HuH-7.5 (cell line): ENCODE measurements at regions not wholly inside any gene's neighbourhood (a gene's known extent, or its start where the extent isn't known, plus 50 kb on each side); places are given as distances from the start of the nearest gene placed in this dataset.
"Not testable (repeated sequence)": the region's sequence is repeated elsewhere in the genome, so short reads cannot be mapped to it uniquely, and the experiment has no call there.

Experiments used
- DNase-seq: peaks from one replicate; pipeline ENCODE4 v3.0.0; 2011; ENCODE audit warnings: low spot score

DNA sequence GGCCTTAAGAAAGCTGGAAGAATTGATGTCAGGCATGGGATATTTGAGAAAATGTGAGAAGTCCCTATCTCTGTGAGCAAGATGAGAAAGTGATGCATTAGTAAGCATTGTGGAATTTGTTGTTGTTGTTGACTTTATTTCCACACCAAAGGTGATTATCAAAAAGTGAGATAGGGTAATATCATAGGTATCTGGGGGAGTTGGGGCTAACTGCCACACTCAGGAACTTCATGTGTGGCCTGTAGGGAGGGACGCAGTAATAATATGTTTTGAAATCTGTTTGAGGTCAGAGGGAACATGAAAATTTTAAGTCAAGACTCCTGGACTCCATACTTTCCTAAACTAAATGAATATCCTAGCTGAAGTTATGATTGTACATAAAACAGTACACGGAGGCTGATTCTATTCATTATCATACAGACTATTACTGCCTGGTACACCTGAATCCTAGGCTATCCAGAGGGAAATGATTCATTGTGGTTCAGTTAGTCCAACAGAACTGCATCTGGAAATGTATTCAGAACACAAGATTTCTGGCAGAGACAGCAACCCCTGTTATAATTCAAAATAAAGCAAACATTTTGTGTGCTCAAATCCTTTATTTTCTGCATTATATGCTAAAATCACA is 304.8 kb downstream of the CPS1 start:
- DNase-seq, result no peak

DNA sequence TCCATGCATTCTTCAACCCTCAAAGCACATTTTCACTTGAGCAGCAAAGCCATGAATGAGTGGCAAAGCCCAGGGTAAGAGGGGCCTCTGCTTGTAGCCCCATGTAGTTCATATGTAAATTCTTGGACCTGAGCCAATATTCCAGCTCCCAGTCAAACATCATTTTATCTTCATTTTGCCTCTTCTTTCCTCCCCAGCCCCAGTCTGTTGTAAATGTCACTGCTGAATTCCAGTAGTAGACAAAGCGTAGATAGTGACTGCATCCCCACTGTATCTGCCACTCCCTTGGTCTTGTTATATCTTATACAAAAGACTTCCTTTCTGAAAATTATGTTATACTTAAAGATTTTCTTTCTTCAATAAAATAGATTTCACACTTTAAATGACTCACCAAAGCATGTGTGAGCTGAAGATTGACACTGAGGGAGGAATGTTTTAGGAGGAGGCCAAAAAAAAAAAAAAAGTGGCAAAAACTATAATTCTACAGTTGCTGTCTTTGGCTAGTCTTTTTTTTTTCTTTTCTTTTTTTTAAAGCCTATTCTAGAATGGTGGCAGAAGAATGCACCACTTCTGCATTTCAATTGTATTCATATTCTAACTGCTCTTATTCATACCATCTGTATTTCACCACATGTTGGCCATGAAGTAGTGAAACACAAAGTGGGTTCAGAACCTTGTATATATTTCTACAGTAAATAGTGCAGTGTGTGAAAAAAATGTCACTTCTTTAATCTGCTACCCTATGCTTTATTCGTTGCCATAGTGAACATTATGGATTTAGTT is 306.1 kb downstream of the CPS1 start:
- DNase-seq, result no peak

DNA sequence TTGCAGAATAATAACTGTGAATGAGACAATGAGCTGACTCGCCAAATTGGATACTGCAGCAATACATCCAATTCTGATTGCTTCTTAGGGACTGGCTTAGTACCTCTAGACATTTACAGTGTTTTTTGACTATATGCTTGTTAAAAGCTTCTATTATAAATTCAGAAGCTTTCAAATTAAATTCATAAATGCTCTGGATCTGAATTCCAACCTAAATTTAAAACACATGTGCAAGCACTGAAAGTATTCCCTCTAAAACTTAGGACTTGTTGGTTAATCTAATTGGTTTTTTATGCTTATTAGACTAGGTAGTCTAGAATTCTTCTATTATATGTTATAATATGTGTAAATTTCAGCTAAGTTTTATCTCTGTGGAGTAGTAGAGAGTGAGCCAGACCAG is 306.9 kb downstream of the CPS1 start:
- DNase-seq, result no peak

DNA sequence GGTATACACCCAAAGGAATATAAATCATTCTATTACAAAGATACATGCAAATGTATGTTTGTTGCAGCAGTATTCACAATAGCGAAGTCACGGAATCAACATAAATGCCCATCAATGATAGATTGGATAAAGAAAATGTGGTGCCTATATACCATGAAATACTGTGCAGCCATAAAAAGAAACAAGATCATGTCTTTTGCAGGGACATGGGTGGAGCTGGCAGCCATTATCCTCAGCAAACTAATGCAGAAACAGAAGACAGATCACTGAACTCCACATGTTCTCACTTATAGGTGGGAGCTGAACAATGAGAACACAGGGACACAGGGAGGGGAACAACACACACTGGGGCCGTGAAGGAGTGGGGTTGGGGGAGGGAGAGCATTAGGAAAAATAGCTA is 315.2 kb downstream of the CPS1 start:
- DNase-seq, result not testable (repeated sequence)

GRCh38 chr2:210873631-210874030 is 317.2 kb downstream of the CPS1 start:
- DNase-seq, result no peak

DNA sequence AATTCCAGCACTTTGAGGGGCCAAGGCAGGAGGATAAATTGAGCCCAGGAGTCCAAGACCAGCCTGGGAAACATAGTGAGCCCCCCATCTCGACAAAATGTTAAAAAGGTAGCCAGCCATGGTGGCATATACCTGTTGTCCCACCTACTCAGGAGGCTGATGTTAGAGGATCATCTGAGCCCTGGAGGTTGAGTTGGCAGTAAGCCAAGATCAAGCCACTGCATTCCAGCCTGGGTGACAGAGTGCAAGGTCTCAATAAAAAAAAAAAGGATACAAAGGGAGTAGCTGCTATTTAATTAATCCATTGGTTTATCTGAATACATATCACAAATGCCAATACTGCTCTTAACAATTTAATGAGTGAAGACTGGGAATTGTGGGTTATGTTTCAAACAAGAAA is 327.8 kb downstream of the CPS1 start:
- DNase-seq, result no peak

GRCh38 chr2:210888035-210888434 is 331.6 kb downstream of the CPS1 start:
- no peak for DNase-seq

DNA sequence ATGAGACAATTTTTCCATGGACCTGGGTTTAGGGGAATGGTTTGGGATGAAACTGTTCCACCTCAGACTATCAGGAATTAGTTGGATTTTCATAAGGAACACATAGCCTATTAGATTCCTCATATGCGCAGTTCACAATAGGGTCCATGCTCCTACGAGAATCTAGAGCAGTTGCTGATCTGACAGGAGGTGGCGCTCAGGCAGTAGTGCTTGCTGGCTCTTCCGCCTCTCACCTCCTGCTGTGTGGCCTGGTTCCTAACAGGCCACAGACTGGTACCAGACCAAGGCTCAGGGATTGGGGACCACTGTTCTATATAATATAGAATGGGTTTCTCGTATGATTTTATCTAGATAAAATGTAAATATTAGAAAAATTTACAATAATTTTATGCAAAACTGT is 338.7 kb downstream of the CPS1 start:
- DNase-seq, result no peak

- DNase-seq, result no peak
Measured at GRCh38 chr2:210899131-210899530, 342.7 kb downstream of the CPS1 start.

DNA sequence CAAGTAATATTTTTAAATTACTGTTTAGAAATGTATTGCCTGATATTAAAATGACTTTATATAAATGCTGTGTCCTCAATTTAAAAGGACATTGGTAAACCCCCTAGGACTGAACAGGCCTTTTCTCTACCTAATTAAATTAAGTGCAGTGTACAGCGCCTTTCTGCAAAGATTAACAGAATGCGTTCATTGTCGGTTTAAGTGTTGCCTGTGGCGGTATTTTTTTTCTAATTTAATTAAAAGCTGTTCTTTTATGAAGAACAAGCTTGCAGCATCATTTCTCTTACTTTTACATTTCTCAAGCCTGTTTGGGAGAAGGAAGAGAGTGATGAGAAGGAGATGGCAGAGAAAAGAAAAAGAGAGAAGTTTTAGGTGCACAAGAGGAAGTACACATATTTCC is 344.9 kb downstream of the CPS1 start:
- DNase-seq, result no peak

GRCh38 chr2:210912779-210913178 is 356.4 kb downstream of the CPS1 start:
- DNase-seq, result no peak

GRCh38 chr2:210913461-210913860 is 357.1 kb downstream of the CPS1 start:
- no peak for DNase-seq

- DNase-seq, result no peak
Measured at GRCh38 chr2:210915912-210916311, 359.5 kb downstream of the CPS1 start.

- DNase-seq, result no peak
Measured at GRCh38 chr2:210917465-210917864, 361.1 kb downstream of the CPS1 start.

DNA sequence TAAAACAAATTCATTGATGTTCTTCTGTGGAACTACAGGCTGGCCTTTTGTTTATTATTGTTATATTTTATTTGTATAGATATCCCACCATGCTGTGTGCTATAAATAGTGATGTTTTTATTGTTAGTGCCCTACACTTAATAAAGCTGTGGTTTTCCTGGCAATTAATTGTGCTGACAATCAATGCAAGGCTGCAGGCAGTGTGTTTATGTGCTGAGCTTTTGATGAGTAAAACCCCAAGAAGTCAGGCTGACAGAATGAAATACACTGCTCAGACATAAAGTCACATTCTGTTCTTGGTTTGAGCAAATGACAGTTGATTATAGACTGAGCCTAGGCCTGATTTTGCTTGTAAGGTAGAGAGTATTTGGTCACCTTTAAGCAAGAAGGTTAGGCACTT is 362.7 kb downstream of the CPS1 start:
- no peak for DNase-seq

DNA sequence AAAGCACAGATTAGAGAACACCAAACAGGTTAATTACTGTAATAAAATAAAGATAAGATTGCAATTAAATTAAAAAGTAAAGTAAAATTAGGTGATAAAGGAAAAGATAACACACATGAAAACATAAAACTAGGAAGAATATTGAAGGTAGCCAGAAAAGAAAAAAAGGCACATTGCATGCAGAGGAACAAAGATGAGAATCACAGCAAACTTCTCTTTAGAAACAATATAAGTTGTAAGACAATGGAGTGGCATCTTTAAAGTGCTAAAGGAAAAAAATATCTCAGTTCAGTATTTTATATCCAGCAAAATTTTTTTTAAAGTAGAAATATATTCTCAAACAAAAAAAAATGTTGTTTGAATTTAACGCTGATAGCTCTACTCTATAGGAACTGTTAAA is 366.0 kb downstream of the CPS1 start:
- DNase-seq, result no peak

- no peak for DNase-seq
Measured at GRCh38 chr2:210928714-210929113, 372.3 kb downstream of the CPS1 start.

DNA sequence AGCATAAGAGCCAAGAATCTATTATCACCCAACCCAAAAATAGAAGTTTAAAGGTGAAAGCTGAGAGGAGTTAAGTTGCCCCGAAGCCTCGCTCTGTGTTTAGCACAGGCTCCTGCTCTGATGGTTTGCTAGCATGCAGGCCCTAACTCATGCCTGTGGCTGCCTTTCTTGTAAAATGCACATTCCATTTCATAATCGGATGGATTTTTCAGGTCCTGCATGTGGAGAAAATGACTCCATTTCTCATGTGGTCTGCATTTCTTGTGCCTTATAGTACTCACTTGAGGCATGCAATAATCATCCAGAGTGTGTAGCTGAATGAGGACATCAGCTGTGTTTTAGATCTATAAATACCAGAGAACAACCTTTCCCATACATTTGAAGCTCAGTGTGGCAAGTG is 381.8 kb downstream of the CPS1 start:
- no peak for DNase-seq

GRCh38 chr2:210946395-210946794 is 390.0 kb downstream of the CPS1 start:
- DNase-seq, result no peak

DNA sequence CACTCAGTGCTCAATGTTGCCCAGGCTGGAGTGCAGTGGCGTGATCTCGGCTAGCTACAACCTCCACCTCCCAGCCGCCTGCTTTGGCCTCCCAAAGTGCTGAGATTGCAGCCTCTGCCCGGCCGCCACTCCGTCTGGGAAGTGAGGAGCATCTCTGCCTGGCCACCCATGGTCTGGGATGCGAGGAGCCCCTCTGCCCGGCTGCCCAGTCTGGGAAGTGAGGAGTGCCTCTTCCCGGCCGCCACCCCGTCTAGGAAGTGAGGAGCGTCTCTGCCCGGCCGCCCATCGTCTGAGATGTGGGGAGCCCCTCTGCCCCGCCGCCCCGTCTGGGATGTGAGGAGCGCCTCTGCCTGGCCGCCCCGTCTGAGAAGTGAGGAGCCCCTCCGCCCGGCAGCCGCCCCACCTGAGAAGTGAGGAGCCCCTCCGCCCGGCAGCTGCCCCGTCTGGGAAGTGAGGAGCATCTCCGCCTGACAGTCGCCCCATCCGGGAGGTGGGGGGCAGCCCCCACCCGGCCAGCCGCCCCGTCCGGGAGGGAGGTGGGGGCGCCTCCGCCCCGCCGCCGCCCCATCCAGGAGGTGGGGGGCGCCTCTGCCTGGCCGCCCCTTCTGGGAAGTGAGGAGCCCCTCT is 394.1 kb downstream of the CPS1 start:
- DNase-seq, result not testable (repeated sequence)

- DNase-seq, result no peak
Measured at GRCh38 chr2:210954386-210954907, 398.0 kb downstream of the CPS1 start.

DNA sequence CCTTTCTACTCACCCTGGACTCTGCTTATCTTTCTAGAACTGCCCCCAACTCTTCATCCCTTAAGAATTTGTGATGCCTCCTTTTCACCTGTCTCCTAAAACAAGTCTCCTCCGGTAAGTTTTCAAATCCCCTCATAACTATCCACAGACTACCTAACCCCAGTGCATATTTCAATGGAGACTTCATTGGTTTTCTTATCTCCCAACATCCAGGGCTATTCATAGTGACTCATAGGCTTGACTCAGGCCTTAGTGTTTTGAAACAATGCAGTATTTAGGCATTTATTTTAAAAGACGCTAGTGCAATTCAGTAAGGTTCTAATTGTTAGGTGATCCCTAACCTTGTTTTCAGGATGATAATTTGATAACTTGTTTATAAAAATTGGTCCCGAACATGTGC is 399.2 kb downstream of the CPS1 start:
- DNase-seq, result no peak

GRCh38 chr2:210956101-210956500 is 399.7 kb downstream of the CPS1 start:
- DNase-seq, result no peak
